OCI-LY3 (cell line): ENCODE measurements at regions not wholly inside any gene's neighbourhood (a gene's known extent, or its start where the extent isn't known, plus 50 kb on each side); places are given as distances from the start of the nearest gene placed in this dataset.

Experiments
- EZH2phosphoT487 ChIP-seq: fragments of 200-600 bp; shearing (Covaris generic); IDR thresholded peaks from 2 replicates; pipeline ENCODE4 v1.6.1; 2018; ENCODE audit warnings: antibody characterized with exemption, mixed run types, low read depth
- TF ChIP-seq, protein P1 (sequence below): fragments of 200-600, 300-600 bp; sonication (generic); IDR thresholded peaks from 2 replicates; pipeline ENCODE4 v1.5.1; 2014; ENCODE audit warnings: antibody characterized with exemption, low read length, low read depth

DNA sequence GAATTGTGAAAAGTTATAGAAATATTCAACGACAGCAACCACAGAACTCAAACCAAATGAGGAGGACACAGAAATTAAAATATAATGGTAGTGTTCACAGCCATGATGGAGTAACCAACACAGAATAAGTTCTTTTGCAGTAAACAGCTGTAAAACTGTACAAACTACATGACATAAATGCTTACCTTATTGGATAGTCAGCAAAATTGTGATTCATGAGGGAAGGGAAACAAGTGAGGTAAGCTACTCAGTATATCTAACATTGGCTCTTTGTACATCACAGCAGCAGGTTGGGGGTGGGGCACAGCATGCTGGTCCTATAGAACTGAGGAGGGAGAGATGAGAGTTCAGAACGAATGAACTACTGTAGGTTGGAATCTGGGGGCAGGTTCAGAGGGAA is 86.4 kb downstream of the CDC14C start:
- TF ChIP-seq, protein P1, sequence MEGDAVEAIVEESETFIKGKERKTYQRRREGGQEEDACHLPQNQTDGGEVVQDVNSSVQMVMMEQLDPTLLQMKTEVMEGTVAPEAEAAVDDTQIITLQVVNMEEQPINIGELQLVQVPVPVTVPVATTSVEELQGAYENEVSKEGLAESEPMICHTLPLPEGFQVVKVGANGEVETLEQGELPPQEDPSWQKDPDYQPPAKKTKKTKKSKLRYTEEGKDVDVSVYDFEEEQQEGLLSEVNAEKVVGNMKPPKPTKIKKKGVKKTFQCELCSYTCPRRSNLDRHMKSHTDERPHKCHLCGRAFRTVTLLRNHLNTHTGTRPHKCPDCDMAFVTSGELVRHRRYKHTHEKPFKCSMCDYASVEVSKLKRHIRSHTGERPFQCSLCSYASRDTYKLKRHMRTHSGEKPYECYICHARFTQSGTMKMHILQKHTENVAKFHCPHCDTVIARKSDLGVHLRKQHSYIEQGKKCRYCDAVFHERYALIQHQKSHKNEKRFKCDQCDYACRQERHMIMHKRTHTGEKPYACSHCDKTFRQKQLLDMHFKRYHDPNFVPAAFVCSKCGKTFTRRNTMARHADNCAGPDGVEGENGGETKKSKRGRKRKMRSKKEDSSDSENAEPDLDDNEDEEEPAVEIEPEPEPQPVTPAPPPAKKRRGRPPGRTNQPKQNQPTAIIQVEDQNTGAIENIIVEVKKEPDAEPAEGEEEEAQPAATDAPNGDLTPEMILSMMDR: no peak
- no peak for TF ChIP-seq EZH2phosphoT487
